NCI-H446 (cell line): ENCODE measurements at regions not wholly inside any gene's neighbourhood (a gene's known extent, or its start where the extent isn't known, plus 50 kb on each side); places are given as distances from the start of the nearest gene placed in this dataset.
"Not testable (repeated sequence)": the region's sequence is repeated elsewhere in the genome, so short reads cannot be mapped to it uniquely, and the experiment has no call there.

ENCODE experiments used
- DNase-seq, 2 experiments: peaks; one replicate each; lab custom pipeline; 2025; lab: John Stamatoyannopoulos, UW

DNA sequence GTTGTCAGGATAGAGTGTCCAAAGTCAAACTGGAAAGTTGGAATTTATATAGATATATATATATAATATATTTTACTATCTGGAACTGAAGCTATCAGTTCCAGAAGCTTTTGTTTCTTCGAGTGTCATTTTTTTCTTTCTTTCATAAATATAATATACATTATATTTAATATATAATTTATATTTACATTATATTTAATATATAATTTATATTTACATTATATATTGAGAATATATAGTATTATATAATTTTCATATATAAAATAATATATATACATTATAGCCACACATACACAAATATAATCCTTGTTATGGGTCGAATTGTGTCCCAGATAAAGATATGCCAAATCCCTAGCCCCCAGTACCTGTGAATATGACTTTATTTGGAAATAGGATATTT lies 842.3 kb upstream of the LRRC4C start:
- DNase-seq: no peak

DNA sequence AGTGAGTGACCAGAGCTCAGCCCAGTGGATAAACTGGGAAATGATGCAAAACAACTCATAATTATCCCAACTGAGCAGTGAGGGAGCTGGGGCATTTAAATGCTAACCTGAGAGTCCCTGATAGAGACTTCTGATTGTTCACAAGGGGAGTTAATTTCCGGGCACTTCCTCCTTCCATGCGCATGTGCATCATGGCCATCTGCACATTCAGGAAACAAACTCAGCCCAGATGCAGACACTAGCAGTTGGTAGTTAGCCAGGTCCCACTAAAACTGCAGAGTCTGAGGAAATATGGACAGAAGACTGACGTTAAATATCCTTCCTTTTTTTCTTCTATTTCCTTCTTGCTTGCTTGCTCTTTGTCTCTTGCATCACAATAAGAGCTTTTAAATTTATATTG lies 852.1 kb upstream of the LRRC4C start:
- no peak for DNase-seq

DNA sequence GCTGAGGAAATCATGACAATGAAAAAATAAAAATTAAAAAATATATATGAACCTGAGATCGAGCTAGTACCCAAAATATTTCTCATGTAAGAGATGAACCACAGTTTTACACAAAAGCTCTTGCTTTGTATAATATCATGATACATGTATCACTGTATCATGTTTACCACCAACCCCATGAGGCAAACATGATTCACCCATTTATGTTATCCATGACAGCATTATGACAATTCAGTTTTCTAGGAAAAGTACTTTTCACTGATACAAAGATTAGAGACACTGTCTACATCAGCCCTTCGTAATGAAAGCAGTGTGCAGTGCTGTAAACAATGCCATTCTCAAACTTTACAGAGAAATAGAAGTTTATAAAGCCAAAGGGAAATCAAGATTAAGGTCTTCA lies 852.5 kb upstream of the LRRC4C start:
- DNase-seq: no peak

DNA sequence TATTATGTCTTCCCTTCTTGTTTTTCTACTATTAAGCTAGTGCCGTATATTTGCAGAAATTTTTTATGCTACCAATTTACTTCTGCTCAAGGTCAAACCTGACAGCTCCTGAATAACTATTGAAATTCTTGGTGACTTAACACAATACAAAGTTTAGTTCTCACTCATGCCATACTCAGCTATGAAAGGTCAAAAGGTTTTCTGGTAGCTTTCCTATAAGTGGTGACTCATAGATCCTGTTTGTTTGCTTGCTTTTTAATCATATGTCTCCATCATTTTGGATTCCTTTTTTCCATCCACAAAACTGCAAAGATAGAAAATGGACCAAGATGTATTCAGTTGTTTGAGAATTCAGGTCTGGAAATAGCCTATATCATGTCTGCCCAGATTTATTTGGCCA lies 855.8 kb upstream of the LRRC4C start:
- no peak for DNase-seq

DNA sequence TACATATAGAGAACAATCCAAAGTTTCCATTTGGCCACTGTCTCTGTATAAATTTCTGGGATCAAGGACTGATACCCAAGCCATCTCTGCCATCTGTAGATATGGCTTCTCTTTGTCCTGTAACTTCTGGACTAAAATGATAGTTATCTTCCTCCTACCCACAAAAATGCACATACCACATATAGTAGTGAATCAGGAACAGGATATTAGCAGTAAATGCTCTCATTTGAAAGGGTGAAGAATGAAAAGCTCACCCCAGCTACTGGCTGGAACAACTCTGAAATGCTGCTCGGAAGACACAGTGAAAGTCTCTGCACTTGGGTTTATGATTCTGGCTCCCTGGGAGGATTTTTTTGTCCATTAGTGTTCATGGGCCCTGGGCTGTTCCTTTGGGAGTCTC lies 856.4 kb upstream of the LRRC4C start:
- DNase-seq: no peak

DNA sequence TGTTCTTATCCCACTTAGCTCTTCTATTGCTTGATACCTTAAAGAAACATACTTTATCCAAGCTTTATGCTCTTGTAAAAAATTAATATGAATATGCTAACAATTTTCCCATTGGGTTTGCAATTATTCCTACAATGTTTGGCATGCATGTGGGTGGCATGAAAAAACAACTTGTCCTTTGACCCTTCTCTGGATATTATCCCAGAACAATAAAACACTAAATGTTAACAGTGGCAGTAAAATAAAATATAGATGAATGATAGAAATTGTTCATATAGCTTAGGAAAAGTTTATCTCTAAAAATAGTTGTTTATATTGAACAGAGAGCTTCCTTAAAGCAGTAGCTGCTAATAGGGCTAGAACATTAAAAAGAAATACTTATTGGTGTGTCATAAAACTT lies 860.5 kb upstream of the LRRC4C start:
- DNase-seq: no peak

DNA sequence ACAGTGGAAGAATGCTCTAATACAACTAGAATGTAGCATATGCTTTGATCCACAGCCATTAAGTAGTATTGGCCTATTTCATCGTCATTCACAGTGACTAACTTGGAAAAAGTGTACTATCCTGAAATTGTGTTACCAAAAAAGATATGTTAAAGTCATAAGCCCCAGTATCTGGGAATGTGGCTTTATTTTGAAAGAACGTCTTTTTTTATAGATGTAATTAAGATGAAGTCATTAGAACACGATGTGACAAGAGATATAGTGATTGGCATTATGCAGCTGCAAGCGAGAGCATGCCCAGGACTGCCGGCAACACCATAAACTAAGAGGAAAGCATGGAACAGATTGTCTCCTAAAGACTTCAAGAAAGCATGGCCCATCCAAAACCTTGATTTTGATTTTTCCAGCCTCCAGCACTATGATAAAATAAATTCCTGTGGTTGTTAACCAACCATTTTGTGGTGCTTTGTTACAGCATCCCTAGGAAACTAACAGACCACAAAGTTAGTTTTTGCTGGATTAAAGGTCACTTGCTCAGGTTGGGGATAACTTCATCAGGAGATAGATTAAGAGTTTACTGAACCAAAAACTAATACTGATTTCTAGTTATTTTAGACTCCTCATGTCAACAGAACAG lies 870.6 kb upstream of the LRRC4C start:
- no peak for DNase-seq

DNA sequence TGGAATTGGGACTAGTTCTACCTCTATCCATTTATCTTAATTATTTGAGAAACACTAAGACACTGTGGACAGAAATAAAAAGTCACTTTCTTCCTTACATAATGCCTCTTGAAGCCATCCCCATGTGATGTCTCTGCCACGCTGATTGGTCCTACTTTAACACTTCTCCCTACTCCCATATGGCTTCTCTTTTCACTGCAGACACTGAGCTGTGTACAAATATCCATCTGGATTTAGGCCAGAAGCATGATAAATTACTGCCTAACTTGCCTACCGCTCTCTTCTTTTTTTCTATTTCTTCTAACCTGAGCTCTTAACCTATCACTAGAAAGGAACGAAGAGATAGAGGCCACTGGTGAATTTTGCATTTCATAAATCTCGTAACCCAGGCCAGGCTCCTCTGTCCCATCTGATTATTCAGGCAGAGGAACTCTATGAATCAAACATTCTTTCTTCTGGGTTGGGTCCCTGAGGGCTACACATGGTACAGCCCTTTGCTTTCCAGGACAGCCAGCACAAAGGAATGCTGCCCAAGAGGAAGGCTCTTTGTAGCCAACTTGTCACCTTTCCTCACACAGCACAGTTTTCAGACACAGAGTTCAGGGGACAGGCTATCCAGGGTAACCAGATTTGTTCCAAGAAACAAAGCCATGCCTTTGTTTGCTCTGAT lies 878.5 kb upstream of the LRRC4C start:
- peak in 1 of 2 experiments; percentile 23 for DNase-seq

DNA sequence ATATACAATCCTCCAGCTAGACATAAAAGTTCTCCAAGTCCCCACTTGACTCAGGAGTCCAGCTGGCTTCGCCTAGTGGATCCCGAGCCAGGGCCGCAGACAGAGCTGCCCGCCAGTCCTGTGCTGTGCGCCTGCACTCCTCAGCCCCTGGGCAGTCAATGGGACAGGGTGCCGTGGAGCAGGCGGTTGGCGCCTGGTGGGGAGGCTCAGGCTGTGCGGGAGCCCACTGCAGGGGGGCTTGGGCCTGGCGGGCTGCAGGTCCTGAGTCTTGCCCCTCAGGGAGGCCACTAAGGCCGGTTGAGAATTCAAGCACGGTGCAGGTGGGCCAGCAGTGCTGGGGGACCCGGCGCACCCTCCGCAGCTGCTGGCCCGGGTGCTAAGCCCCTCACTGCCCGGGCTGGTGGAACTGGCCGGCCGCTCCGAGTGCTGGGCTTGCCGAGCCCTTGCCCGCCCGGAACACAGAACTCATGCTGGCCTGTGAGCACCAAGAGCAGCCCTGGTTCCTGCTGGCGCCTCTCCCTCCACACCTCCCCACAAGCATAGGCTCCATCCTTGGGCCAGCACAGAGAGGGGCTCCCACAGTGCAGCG lies 884.8 kb upstream of the LRRC4C start:
- no peak for DNase-seq

DNA sequence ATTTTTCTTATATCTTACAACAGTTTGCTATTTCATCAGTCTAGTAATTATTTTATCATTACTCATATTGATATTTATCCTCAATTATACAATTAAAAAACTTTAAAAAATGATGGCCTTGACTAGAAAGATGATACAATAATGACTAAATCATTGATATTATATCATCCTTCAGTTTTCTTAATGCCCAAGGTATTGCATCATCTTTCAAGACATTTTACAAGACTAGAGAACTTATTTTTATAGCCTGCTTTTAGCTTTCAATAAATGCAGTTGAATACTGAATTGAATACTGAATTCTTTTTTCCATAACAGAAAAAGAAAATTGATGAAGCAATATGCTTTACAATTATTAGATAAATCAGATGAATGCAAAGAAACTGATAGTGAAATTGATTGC lies 886.5 kb upstream of the LRRC4C start:
- DNase-seq: no peak

DNA sequence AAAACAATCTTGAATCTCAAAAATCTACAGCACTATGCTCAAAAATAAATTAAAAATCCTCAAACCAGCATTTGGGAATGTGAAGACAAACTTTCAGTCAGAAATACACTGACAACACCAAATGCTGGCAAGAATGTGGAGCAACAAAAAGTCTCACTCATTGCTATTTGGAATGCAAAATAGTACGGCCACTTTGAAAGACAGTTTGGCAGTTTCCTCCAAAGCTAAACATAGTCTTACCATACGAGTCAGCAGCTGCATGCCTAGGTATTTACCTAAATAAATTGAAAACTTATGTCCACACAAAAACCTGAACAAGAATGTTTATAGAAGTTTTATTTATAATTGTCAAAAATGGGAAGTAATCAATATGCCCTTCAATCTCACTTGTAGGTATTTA lies 904.2 kb upstream of the LRRC4C start:
- no peak for DNase-seq

DNA sequence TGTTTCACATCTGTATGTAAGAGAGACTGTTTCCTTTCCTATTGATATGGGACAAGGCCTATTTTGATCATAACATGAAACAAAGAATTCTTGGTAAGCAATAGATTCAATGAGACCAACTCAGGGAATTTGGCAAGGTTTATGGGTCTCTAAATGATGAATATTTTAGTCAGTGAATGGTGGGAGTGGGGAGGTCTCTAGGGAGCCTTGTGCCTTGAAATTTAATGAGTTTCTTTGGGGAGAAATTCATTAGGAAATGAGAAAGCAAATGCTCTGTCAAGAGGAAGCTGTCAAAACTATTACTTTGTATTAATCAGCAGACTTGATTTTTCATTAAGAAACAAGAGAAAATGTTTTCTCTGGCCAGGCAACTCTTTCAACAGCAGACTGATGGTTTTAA lies 921.7 kb upstream of the API5 start:
- no peak for DNase-seq

DNA sequence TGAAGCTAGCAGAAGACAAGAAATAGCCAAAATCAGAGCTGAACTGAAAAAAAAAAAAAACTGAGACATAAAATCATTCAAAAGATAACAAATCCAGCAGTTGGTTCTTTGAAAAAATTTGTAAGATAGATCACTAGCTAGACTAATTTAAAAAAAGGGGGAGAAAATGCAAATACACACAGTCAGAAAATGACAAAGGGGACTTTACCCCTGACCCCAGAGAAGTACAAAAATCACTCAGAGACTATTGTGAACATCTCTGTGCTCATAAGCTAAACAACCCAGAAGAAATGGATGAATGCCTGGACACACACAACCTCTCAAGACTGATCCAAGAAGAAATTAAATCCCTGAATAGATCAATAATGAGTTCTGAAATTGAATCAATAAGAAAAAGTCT lies 914.3 kb upstream of the API5 start:
- no peak for DNase-seq

DNA sequence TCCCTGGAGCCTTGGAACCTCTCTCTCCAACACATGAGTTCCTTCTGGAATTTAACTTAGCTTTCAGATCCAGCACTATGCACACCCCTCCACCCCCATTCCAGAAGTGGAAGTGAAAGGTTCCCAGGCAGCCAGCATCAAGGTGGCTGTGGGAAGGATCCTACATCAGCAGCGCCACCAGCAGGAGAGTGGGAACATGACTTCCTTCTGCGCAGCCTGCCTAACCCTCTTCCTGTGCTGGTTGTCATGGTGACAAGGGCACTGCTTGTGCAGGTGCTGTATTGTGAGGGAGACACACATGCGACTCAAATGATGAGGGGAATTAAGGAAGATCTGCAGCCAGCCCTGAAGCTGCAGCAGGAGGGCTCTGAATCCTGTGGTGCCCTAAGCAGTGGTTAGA lies 904.5 kb upstream of the API5 start:
- peak in 1 of 2 experiments; percentile 15 for DNase-seq

DNA sequence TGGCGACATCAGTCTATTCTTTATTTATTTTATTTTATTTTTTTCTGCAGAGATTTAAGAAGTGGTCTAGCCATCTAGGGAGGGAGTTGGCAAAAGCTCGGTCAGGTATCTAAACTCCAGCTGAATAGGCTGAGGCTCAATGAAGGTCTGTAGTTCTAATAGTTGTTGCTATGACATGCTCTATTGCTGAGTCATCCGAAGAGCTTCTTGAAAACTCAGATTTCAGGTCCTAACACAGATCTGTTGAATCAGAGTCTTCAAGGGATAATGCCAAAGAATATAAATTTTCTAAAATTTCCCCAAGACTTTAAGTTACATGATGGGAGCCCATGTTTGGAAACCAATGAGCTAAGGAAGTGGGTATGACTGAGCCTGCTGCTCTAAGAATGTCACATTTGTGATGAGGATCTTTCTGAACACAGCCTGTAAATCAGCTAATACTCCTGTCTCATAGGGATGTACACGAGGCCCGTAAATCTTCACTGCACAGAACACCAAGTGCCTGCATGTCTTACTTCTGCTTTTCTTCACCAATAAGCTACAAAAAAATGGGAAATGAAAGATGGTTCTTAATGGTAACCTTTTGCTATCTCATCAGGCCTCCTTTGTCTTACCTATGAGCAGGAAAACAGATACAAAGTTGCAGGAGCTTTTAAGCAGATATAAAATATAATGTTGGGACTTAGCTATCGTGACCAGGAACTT lies 901.4 kb upstream of the API5 start:
- DNase-seq: no peak

DNA sequence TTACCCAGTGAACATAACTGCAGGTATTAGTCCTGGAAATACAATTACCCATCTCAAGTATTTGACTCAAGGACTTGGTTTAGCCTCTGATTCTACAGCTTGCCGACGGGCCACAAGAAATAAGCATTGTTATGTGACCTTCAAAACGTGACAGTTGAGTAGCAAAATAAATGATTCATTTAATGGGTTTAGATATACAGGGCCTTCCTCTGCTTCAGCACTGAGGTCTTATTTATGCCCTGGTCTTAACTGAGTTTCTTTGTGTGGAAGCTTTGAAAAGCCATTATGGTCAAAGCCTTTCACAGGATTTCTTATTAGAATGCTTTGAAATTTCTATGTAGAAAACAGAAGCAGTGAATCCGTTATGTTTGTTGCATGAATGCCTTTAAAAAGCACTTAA lies 899.2 kb upstream of the API5 start:
- DNase-seq: no peak

DNA sequence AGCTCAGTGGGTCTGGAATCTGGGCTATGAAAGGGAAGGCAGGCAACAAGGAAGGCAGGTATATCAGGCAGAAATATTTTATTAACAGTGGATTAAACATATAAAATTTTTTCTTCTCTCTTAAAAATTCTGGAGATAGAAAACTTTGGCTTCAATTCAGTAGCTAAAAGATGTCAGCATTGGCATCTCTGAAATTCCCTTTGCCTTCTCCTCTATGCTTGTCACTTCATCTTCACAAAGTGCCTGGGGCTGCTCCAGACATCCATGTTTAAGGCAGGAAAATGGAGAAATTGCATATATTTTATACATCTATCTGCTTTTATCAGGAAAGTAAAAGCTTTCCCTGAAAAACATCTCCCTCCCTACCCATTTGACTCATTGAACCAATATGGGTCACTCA lies 894.1 kb upstream of the API5 start:
- no peak for DNase-seq

DNA sequence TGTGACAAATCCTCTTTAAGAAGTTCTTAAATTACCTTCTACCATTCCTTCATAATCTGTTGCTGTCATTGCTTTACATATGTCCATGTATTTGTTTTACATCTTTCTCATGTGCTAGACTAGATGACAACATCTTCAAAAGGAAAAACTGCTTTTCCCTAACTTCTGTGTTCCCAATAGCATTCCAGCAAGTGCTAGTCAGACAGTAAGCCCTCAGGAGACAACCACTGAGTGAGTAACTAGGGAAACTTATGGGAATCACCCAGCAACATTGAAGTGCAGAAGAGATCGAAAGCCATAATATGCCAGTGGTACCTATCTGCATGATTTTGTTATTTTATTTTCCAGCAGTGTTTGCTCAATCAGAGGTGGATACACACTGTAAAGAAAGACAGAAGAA lies 889.7 kb upstream of the API5 start:
- no peak for DNase-seq

DNA sequence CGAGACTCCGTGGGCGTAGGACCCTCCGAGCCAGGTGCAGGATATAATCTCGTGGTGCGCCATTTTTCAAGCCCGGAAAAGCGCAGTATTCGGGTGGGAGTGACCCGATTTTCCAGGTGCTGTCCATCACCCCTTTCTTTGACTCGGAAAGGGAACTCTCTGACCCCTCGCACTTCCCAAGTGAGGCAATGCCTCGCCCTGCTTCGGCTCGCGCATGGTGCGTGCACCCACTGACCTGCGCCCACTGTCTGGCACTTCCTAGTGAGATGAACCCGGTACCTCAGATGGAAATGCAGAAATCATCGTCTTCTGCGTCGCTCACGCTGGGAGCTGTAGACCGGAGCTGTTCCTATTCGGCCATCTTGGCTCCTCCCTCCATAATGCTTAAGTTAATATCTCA lies 876.9 kb upstream of the API5 start:
- not testable (repeated sequence) for DNase-seq

DNA sequence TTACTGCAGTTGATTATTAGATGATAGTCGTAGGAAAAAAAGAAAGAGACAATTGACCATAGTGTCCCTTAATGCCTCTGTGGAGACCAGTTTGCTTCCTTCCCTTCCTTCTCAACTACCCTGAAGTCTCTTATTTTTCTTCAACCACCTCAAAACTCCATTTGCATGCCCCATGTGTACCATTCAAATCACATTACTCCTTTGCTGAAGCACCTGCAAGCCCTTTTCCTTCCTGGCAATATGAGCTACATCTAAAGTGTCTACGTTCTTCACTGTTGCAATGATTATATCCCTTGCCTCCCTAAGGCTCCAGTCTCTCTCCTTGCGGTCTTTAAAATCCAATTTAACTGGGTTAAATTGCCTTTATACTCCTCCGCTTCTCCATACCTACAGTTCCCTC lies 867.4 kb upstream of the API5 start:
- DNase-seq: no peak

DNA sequence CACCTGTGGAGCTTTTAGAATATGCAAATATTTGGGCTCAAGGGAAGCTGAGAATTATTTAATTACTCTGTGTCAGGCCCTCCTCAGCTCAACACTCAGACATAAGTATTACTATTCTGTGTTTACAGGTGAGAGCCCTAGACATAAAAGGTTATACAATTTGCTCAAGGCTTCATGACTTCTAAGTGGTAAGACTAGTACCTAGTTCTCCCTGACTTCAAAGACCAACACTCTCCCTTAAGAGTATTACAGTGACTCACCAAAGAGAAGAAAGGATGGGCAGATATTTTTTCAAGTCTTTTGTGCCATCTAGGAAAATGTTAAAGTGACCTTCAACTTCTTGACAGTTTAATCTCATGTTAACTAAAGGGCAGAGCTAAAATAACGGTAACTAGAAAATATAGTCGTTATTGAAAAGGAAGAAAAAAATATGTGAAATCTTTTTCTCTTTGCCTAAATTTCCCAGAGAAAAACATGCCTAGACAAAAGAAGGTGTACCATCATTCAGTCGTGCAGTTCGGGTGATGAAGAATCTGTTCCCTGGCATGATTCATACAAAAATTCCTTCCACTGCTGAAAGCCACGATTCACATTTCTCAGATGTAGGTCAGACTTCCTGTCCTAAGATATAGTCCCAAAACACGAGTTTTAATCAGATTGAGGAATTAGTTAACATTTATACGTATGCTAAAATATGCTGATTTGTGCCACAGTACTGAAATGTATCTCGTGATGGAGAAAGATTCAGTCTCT lies 849.1 kb upstream of the API5 start:
- no peak for DNase-seq

DNA sequence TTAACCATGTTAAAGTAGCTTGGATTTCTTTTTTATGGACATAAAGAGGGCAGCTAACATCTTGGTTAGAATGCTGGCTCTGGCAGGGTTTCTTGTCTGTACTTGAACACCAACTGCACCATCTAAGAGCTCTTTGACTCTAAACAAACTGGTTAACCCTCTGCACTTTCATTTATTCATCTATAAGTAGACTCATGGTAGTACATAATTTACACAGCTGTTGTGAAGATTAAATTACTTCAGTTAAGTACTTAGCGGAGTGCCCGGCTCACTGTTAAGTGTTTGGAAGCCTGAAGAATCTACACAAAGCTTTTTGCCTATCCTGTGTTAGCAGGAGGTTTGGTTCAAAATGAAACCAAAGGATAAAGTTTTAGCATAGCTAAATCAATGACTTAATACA lies 846.2 kb upstream of the API5 start:
- DNase-seq: no peak

DNA sequence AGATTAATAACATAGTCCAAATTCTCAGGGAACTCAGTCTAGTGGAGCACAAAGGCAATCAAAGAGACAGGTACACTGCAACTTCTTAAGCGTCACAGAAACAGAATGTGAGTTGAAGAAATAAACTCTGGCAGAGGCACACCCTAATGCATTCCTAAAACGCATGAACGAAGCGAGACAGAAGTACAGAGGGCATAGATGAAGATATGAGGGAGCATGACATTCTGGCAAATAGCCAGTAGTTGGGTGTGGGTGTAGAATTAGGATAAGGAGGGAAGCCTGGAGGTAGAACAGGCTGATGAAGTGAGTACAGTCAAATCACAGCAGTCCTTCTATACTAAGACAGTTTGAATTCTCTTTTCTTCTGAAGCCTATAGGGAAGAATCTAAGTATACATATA lies 838.7 kb upstream of the API5 start:
- DNase-seq: no peak
